H9 (cell line): ENCODE measurements at regions not wholly inside any gene's neighbourhood (a gene's known extent, or its start where the extent isn't known, plus 50 kb on each side); places are given as distances from the start of the nearest gene placed in this dataset.

Experiments used
- DNase-seq: peaks from one replicate; pipeline ENCODE4 v3.0.0-alpha.2; 2017
- H2AFZ ChIP-seq: one replicate; pipeline ENCODE4 v1.6.1; 2013; ENCODE audit warnings: mild to moderate bottlenecking, low read length, control low read depth, moderate library complexity
- H2AK5ac ChIP-seq: 2 replicates; pipeline ENCODE4 v1.6.1; 2013; ENCODE audit warnings: low read length, control low read depth, mixed read lengths; ENCODE audit not compliant: insufficient read length
- H2BK120ac ChIP-seq: one replicate; pipeline ENCODE4 v1.6.1; 2013; ENCODE audit warnings: low read depth, mild to moderate bottlenecking, low read length, control low read depth, inconsistent platforms; ENCODE audit not compliant: poor library complexity, severe bottlenecking
- H2BK12ac ChIP-seq: 2 replicates; pipeline ENCODE4 v1.6.1; 2013; ENCODE audit warnings: low read length, control low read depth, mixed read lengths, low read depth; ENCODE audit not compliant: insufficient read length
- H2BK15ac ChIP-seq: 2 replicates; pipeline ENCODE4 v1.6.1; 2013; ENCODE audit warnings: low read depth, low read length, control low read depth
- H2BK20ac ChIP-seq: one replicate; pipeline ENCODE4 v1.6.1; 2013; ENCODE audit warnings: low read depth, mild to moderate bottlenecking, low read length, control low read depth, inconsistent platforms; ENCODE audit not compliant: poor library complexity, severe bottlenecking
- H2BK5ac ChIP-seq: 2 replicates; pipeline ENCODE4 v1.6.1; 2013; ENCODE audit warnings: low read length, control low read depth, mixed read lengths; ENCODE audit not compliant: insufficient read length
- H3K14ac ChIP-seq: 2 replicates; pipeline ENCODE4 v1.6.1; 2013; ENCODE audit warnings: low read length, control low read depth; ENCODE audit not compliant: insufficient read depth
- H3K18ac ChIP-seq: 2 replicates; pipeline ENCODE4 v1.6.1; 2013; ENCODE audit warnings: low read depth, mild to moderate bottlenecking, mixed read lengths, low read length, control low read depth; ENCODE audit not compliant: insufficient read length
- H3K23ac ChIP-seq: 2 replicates; pipeline ENCODE4 v1.6.1; 2013; ENCODE audit warnings: low read length, control low read depth, mixed read lengths, low read depth; ENCODE audit not compliant: insufficient read length
- H3K23me2 ChIP-seq: 2 replicates; pipeline ENCODE4 v1.6.1; 2013; ENCODE audit warnings: low read depth, mild to moderate bottlenecking, mixed read lengths, low read length, control low read depth; ENCODE audit not compliant: insufficient read length, poor library complexity, severe bottlenecking
- H3K27ac ChIP-seq: 2 replicates; pipeline ENCODE4 v1.5.1; 2013; ENCODE audit warnings: low read length, control low read depth, mixed read lengths, low read depth; ENCODE audit not compliant: insufficient read length
- H3K27me3 ChIP-seq: 2 replicates; pipeline ENCODE4 v1.6.1; 2013; ENCODE audit warnings: low read length, control low read depth, inconsistent platforms; ENCODE audit not compliant: insufficient read depth
- H3K4ac ChIP-seq: 2 replicates; pipeline ENCODE4 v1.6.1; 2013; ENCODE audit warnings: low read depth, mild to moderate bottlenecking, control low read depth, inconsistent platforms, low read length, moderate library complexity
- H3K4me1 ChIP-seq: 2 replicates; pipeline ENCODE4 v1.6.1; 2013; ENCODE audit warnings: low read length, control low read depth, inconsistent platforms; ENCODE audit not compliant: insufficient read depth
- H3K4me2 ChIP-seq: 2 replicates; pipeline ENCODE4 v1.6.1; 2013; ENCODE audit warnings: low read length, control low read depth, mixed read lengths; ENCODE audit not compliant: insufficient read length, insufficient read depth
- H3K56ac ChIP-seq: 2 replicates; pipeline ENCODE4 v1.6.1; 2013; ENCODE audit warnings: low read depth, mild to moderate bottlenecking, mixed read lengths, low read length, control low read depth; ENCODE audit not compliant: insufficient read length
- H3K79me1 ChIP-seq: 2 replicates; pipeline ENCODE4 v1.6.1; 2013; ENCODE audit warnings: low read depth, mild to moderate bottlenecking, moderate library complexity, low read length, control low read depth, inconsistent platforms; ENCODE audit not compliant: insufficient read depth, poor library complexity, severe bottlenecking
- H3K79me2 ChIP-seq: 2 replicates; pipeline ENCODE4 v1.6.1; 2013; ENCODE audit warnings: low read length, control low read depth, inconsistent platforms; ENCODE audit not compliant: insufficient read depth
- H3K9ac ChIP-seq: 2 replicates; pipeline ENCODE4 v1.6.1; 2013; ENCODE audit warnings: low read length, control low read depth, mixed read lengths; ENCODE audit not compliant: insufficient read length; ENCODE audit errors: extremely low read depth
- H3K9me3 ChIP-seq: one replicate; pipeline ENCODE4 v1.6.1; 2013; ENCODE audit warnings: low read depth, low read length, inconsistent platforms; ENCODE audit not compliant: control insufficient read depth
- H3T11ph ChIP-seq: one replicate; pipeline ENCODE4 v1.6.1; 2013; ENCODE audit warnings: mild to moderate bottlenecking, low read length, control low read depth, inconsistent platforms
- H4K20me1 ChIP-seq: one replicate; pipeline ENCODE4 v1.6.1; 2013; ENCODE audit not compliant: control insufficient read depth, insufficient read length, insufficient read depth
- H4K5ac ChIP-seq: 2 replicates; pipeline ENCODE4 v1.6.1; 2013; ENCODE audit warnings: low read depth, mild to moderate bottlenecking, mixed read lengths, low read length, control low read depth; ENCODE audit not compliant: insufficient read length
- H4K8ac ChIP-seq: replicated peaks from 2 replicates; pipeline ENCODE4 v1.6.1; 2013; ENCODE audit warnings: low read length, control low read depth, mixed read lengths, low read depth; ENCODE audit not compliant: insufficient read length
- H4K91ac ChIP-seq: 2 replicates; pipeline ENCODE4 v1.6.1; 2013; ENCODE audit warnings: low read depth, mild to moderate bottlenecking, moderate library complexity, mixed read lengths, low read length, control low read depth; ENCODE audit not compliant: insufficient read length
- H3K27ac Mint-ChIP-seq, 3 experiments: 2 replicates in 2 of 3; 3 replicates in 1 of 3; pipeline ENCODE4 v1.8.0; 2020 to 2021; ENCODE audit warnings: mixed read lengths in 3 of 3, mild to moderate bottlenecking in 1 of 3, moderate library complexity in 1 of 3
- H3K27me3 Mint-ChIP-seq: 2 replicates; pipeline ENCODE4 v1.8.0; 2021; ENCODE audit warnings: low read depth, mild to moderate bottlenecking, moderate library complexity, mixed read lengths
- H3K36me3 Mint-ChIP-seq, 3 experiments: 2 replicates in 2 of 3; 3 replicates in 1 of 3; pipeline ENCODE4 v1.8.0; 2020 to 2021; ENCODE audit warnings: low read depth in 3 of 3, mixed read lengths in 3 of 3; ENCODE audit not compliant: insufficient read depth in 1 of 3
- H3K4me1 Mint-ChIP-seq, 2 experiments: 2 replicates each; pipeline ENCODE4 v1.8.0; 2020; ENCODE audit warnings: mixed read lengths in 2 of 2
- H3K4me3 Mint-ChIP-seq, 2 experiments: 2 replicates in 1 of 2; 3 replicates in 1 of 2; pipeline ENCODE4 v1.8.0; 2020 to 2021; ENCODE audit warnings: mild to moderate bottlenecking in 2 of 2, mixed read lengths in 2 of 2, moderate library complexity in 1 of 2
- H3K9me3 Mint-ChIP-seq, 2 experiments: 2 replicates in 1 of 2; 3 replicates in 1 of 2; pipeline ENCODE4 v1.8.0; 2020; ENCODE audit warnings: mild to moderate bottlenecking in 2 of 2, mixed read lengths in 2 of 2, moderate library complexity in 1 of 2
- WGBS: extraction: QIAGEN DNeasy Blood & Tissue Kit; methylation state at CpG from one replicate; pipeline ENCODE4 v1.1.7; 2013; ENCODE audit warnings: missing lambda C conversion rate, low lambda C conversion rate, mixed read lengths; ENCODE audit not compliant: insufficient read length; ENCODE audit errors: extremely low coverage; 5-methylcytosine and 5-hydroxymethylcytosine counted together
- TF ChIP-seq, protein P1 (sequence below): fragments of 200-600 bp; sonication (generic); conservative IDR thresholded peaks from 3 replicates; pipeline ENCODE4 v1.8.0; 2021; ENCODE audit warnings: antibody characterized with exemption, mild to moderate bottlenecking

DNA sequence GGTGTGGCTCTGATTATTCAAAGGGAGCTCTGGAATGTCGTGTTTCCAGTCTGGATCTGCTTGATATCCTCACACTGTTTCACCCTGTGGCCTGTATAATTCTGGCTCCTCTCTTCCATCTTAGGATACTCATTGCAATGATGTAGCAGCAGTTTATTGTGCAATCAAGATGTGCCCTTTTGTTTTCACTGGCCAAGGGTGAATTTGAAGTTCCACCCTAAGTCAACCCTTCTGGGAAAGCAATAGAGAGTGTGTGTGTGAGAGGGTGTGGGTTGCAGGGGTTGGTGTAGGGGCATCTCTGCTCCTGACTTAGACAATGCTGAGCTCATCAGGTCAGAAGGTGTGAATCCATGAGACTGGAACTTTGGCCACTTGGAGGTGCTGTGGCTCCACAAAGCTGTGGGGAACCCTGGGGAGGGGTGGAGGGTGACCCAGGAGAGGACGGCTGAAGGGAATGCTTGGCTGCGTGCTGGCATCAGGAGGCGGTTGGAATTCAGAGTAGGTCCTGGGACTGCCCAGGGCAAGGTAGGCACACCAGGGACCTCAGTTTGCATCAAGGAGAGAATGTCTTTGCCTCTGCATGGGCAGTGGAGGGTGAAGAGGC, 118.0 kb upstream of the PRSS58 start:
- Histone ChIP-seq H4K5ac (no peak overlapping the region), H2AK5ac (no peak overlapping the region), H2BK20ac (no peak overlapping the region), H3K27ac (no peak overlapping the region), H2BK15ac (no peak overlapping the region), H3K23me2 (no peaks in the 10 kb centered on the region), H2BK5ac (no peak overlapping the region), H3K23ac (no peak overlapping the region), H3K56ac (no peak overlapping the region), H4K91ac (no peak overlapping the region), H3K18ac (no peak overlapping the region), H3K14ac (no peak overlapping the region), H3T11ph (no peak overlapping the region), H2BK12ac (no peak overlapping the region), H3K9me3 (no peaks in the 10 kb centered on the region), H4K8ac (no peak overlapping the region), H2AFZ (no peak overlapping the region), H3K4ac (no peak overlapping the region), H3K4me2 (no peak overlapping the region), H3K4me1 (peaks cover 5% of the 10 kb centered on the region; the same call in 1 of the 2 replicates), H3K9ac (no peak overlapping the region), H2BK120ac (no peak overlapping the region), H3K79me1 (no peaks in the 10 kb centered on the region), H3K79me2 (no peaks in the 10 kb centered on the region), H3K27me3 (no peaks in the 10 kb centered on the region), H4K20me1 (no peaks in the 10 kb centered on the region)
- Mint-ChIP-seq H3K27ac (peak overlapping the region; percentile 30 to 71 (median 31); a peak in 3 of 7 replicates), H3K36me3 (no peaks in the 10 kb centered on the region), H3K27me3 (peaks cover 3% of the 10 kb centered on the region), H3K4me1 (peaks cover 18 to 21% of the 10 kb centered on the region in 2 experiments), H3K9me3 (no peaks in the 10 kb centered on the region), H3K4me3 (no peak overlapping the region)
- peak; percentile 89 for DNase-seq
- no CpG with 5 or more reads among the region's 4 CpGs for WGBS
- TF ChIP-seq, protein P1, sequence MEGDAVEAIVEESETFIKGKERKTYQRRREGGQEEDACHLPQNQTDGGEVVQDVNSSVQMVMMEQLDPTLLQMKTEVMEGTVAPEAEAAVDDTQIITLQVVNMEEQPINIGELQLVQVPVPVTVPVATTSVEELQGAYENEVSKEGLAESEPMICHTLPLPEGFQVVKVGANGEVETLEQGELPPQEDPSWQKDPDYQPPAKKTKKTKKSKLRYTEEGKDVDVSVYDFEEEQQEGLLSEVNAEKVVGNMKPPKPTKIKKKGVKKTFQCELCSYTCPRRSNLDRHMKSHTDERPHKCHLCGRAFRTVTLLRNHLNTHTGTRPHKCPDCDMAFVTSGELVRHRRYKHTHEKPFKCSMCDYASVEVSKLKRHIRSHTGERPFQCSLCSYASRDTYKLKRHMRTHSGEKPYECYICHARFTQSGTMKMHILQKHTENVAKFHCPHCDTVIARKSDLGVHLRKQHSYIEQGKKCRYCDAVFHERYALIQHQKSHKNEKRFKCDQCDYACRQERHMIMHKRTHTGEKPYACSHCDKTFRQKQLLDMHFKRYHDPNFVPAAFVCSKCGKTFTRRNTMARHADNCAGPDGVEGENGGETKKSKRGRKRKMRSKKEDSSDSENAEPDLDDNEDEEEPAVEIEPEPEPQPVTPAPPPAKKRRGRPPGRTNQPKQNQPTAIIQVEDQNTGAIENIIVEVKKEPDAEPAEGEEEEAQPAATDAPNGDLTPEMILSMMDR, result peak; percentile 75
